Fibroblast of villous mesenchyme (primary cell): ENCODE measurements at regions not wholly inside any gene's neighbourhood (a gene's known extent, or its start where the extent isn't known, plus 50 kb on each side); places are given as distances from the start of the nearest gene placed in this dataset.
"Not testable (repeated sequence)": the region's sequence is repeated elsewhere in the genome, so short reads cannot be mapped to it uniquely, and the experiment has no call there.

Experiments
- DNase-seq: peaks from one replicate; pipeline ENCODE4 v3.0.0-alpha.2; 2010; ENCODE audit warnings: low read depth
- H3K4me3 ChIP-seq: 2 replicates; pipeline ENCODE4 v1.5.1; 2011; ENCODE audit warnings: low read depth, mild to moderate bottlenecking, low read length
- CTCF ChIP-seq: IDR thresholded peaks from 2 replicates; pipeline ENCODE4 v1.5.1; 2012; ENCODE audit warnings: low read depth, mild to moderate bottlenecking, low read length; ENCODE audit not compliant: insufficient read depth

- no peak overlapping the region for H3K4me3 ChIP-seq
- no peak for DNase-seq
- TF ChIP-seq CTCF, result no peak
These were observed 162.9 kb upstream of the SYT10 start for GRCh38 chr12:33602515-33602914.

GRCh38 chr12:33605757-33606156 is 166.1 kb upstream of the SYT10 start:
- DNase-seq, result no peak
- no peak for TF ChIP-seq CTCF
- no peak overlapping the region for H3K4me3 ChIP-seq

GRCh38 chr12:33609910-33610309 is 170.3 kb upstream of the SYT10 start:
- TF ChIP-seq CTCF, result no peak
- H3K4me3 ChIP-seq, result no peak overlapping the region
- DNase-seq, result no peak

GRCh38 chr12:33614630-33615029 is 175.0 kb upstream of the SYT10 start:
- TF ChIP-seq CTCF, result no peak
- no peak for DNase-seq
- no peak overlapping the region for H3K4me3 ChIP-seq

GRCh38 chr12:33617218-33617617 is 177.6 kb upstream of the SYT10 start:
- no peak for TF ChIP-seq CTCF
- DNase-seq, result no peak
- H3K4me3 ChIP-seq, result no peak overlapping the region

GRCh38 chr12:33628087-33628486 is 188.5 kb upstream of the SYT10 start:
- DNase-seq, result no peak
- H3K4me3 ChIP-seq, result no peak overlapping the region
- TF ChIP-seq CTCF, result no peak

- no peak for TF ChIP-seq CTCF
- no peak overlapping the region for H3K4me3 ChIP-seq
- DNase-seq, result no peak
These were observed 194.9 kb upstream of the SYT10 start for GRCh38 chr12:33634544-33634943.

GRCh38 chr12:33636930-33637329 is 197.3 kb upstream of the SYT10 start:
- H3K4me3 ChIP-seq, result not testable (repeated sequence)

More at GRCh38 chr12:33636930-33637329, 197.3 kb upstream of the SYT10 start:
- not testable (repeated sequence) for DNase-seq
